Activated naive CD4-positive, alpha-beta T cell treated with anti-CD3 and anti-CD28 coated beads for 36 hours (primary cell): ENCODE measurements at regions not wholly inside any gene's neighbourhood (a gene's known extent, or its start where the extent isn't known, plus 50 kb on each side); places are given as distances from the start of the nearest gene placed in this dataset.

Experiments
- CTCF ChIA-PET: fragments of 350-600 bp; sonication (Branson Sonifier 250); formaldehyde crosslinking; loops from one replicate; lab custom pipeline; 2021; ENCODE audit warnings: antibody characterized with exemption; lab: Charles Lee
- DNase-seq: peaks from one replicate; pipeline ENCODE4 v3.0.0-alpha.2; 2020
- H3K27ac Mint-ChIP-seq: one replicate; pipeline ENCODE4 v1.8.0; 2021; ENCODE audit warnings: mild to moderate bottlenecking, mixed read lengths
- H3K27me3 Mint-ChIP-seq: one replicate; pipeline ENCODE4 v1.8.0; 2021; ENCODE audit warnings: low read depth, mixed read lengths
- H3K36me3 Mint-ChIP-seq: one replicate; pipeline ENCODE4 v1.8.0; 2021; ENCODE audit warnings: low read depth, mixed read lengths
- H3K4me1 Mint-ChIP-seq: one replicate; pipeline ENCODE4 v1.8.0; 2021; ENCODE audit warnings: low read depth, mixed read lengths
- H3K4me3 Mint-ChIP-seq: one replicate; pipeline ENCODE4 v1.8.0; 2021; ENCODE audit warnings: mild to moderate bottlenecking, moderate library complexity, mixed read lengths
- H3K9me3 Mint-ChIP-seq: one replicate; pipeline ENCODE4 v1.8.0; 2021; ENCODE audit warnings: mixed read lengths
- intact Hi-C: fragments of 100-400 bp; cut with micrococcal nuclease; formaldehyde crosslinking; loops from one replicate; pipeline ENCODE4 v1.15.1; 2023

GRCh38 chr5:167967494-167968177, 323.8 kb upstream of the WWC1 start:
- Mint-ChIP-seq H3K4me3 (no peak overlapping the region), H3K27me3 (no peaks in the 10 kb centered on the region), H3K4me1 (no peaks in the 10 kb centered on the region), H3K27ac (no peak overlapping the region), H3K36me3 (peaks cover 1% of the 10 kb centered on the region), H3K9me3 (no peaks in the 10 kb centered on the region)
- DNase-seq: no peak
- CTCF ChIA-PET: no interaction called here
- intact Hi-C loops: no loop called here

- Mint-ChIP-seq H3K36me3 (peaks cover 1% of the 10 kb centered on the region), H3K27me3 (peaks cover 4% of the 10 kb centered on the region), H3K4me1 (no peaks in the 10 kb centered on the region), H3K9me3 (peaks cover 2% of the 10 kb centered on the region), H3K27ac (no peak overlapping the region), H3K4me3 (no peak overlapping the region)
- intact Hi-C loops: no loop called here
- CTCF ChIA-PET: no interaction called here
- DNase-seq: no peak
Observed at GRCh38 chr5:167968837-167969236, 322.6 kb upstream of the WWC1 start.

DNA sequence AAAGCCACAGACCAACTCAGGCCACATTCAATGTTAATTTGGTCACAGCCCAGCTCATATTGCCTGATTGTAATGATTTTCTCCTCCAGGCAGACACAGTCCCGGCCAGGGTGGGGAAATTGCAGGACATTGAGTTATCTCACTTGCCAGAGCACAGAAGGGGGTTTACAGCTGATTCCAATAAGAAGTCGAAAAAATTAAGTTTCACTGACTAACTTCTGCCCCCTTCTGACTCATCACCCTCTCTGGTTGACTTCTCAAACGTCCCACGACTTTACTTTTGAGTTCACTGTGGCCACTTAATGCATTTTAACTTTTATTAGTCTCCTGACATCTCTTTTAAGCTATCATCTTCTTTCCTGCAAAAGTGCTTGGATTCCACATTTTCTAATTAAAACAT, 321.4 kb upstream of the WWC1 start:
- CTCF ChIA-PET: no interaction called here
- peaks cover 2% of the 10 kb centered on the region for H3K9me3 Mint-ChIP-seq
- H3K27ac Mint-ChIP-seq: no peak overlapping the region
- no peak for DNase-seq
- peaks cover 4% of the 10 kb centered on the region for H3K27me3 Mint-ChIP-seq
- no peaks in the 10 kb centered on the region for H3K4me1 Mint-ChIP-seq
- peaks cover 1% of the 10 kb centered on the region for H3K36me3 Mint-ChIP-seq
- H3K4me3 Mint-ChIP-seq: no peak overlapping the region
- intact Hi-C loops: no loop called here

- no peak overlapping the region for H3K27ac Mint-ChIP-seq
- CTCF ChIA-PET: interaction anchor here (0.7 kb wide), 1 partner anchor 165 kb away, joined by 6 read pairs; no protein-coding TSS in a partner anchor
- DNase-seq: no peak
- peaks cover 1% of the 10 kb centered on the region for H3K36me3 Mint-ChIP-seq
- peaks cover 4% of the 10 kb centered on the region for H3K27me3 Mint-ChIP-seq
- H3K4me3 Mint-ChIP-seq: no peak overlapping the region
- H3K4me1 Mint-ChIP-seq: no peaks in the 10 kb centered on the region
- intact Hi-C loops: no loop called here
- H3K9me3 Mint-ChIP-seq: peaks cover 2% of the 10 kb centered on the region
Observed at GRCh38 chr5:167971706-167972105, 319.7 kb upstream of the WWC1 start.

DNA sequence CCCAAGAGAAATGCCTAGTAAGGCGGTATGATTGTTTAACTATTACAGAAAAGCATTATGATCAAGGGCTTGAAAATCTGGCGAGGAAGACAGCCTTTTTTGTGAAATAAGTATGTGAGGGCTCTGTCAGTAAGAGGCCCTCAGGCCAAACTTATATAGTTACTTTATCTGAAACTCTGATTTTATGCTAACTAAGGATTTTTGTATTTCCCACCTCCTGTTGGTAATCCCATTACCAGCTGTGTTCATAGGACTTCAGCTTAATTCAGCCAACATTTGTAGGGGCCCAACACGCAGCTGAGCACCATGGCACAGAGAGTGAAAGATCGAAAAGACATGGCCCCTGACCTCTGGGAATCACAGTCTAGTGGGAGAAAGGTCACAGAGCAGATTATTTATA, 318.3 kb upstream of the WWC1 start:
- H3K27me3 Mint-ChIP-seq: peaks cover 7% of the 10 kb centered on the region
- intact Hi-C loops: no loop called here
- peaks cover 1% of the 10 kb centered on the region for H3K36me3 Mint-ChIP-seq
- no peak for DNase-seq
- no peak overlapping the region for H3K27ac Mint-ChIP-seq
- CTCF ChIA-PET: no interaction called here
- H3K9me3 Mint-ChIP-seq: peaks cover 2% of the 10 kb centered on the region
- no peaks in the 10 kb centered on the region for H3K4me1 Mint-ChIP-seq
- no peak overlapping the region for H3K4me3 Mint-ChIP-seq

GRCh38 chr5:167984951-167985350, 306.5 kb upstream of the WWC1 start:
- Mint-ChIP-seq H3K27me3 (peaks cover 5% of the 10 kb centered on the region), H3K4me1 (no peaks in the 10 kb centered on the region), H3K9me3 (peaks cover 3% of the 10 kb centered on the region), H3K4me3 (no peak overlapping the region), H3K36me3 (peaks cover 2% of the 10 kb centered on the region), H3K27ac (no peak overlapping the region)
- DNase-seq: no peak
- CTCF ChIA-PET: no interaction called here
- intact Hi-C loops: no loop called here

DNA sequence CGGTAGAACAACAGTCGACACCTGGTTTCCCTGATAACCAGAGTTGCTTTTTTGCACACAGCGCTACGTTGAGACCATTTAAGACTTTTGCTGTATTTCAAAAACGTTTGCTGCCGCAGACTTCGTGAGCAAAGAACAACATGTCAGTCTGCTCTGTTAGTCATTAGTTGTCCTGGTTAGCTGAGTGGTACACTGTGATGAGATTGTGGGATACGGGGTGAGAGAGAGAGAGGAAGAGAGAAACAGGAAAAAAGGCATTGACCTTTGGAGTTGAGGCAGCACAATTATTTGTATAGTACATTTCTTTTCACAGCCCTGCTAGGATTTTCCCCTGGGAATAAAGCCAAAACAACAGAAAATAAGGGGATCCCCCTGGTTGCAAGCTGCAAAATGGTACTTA, 306.1 kb upstream of the WWC1 start:
- H3K27me3 Mint-ChIP-seq: peaks cover 5% of the 10 kb centered on the region
- intact Hi-C loops: no loop called here
- CTCF ChIA-PET: no interaction called here

GRCh38 chr5:167987490-167988280, 303.8 kb upstream of the WWC1 start:
- DNase-seq: no peak
- CTCF ChIA-PET: no interaction called here
- Mint-ChIP-seq H3K36me3 (no peaks in the 10 kb centered on the region), H3K9me3 (no peaks in the 10 kb centered on the region), H3K4me1 (no peaks in the 10 kb centered on the region), H3K27me3 (peaks cover 5% of the 10 kb centered on the region), H3K4me3 (no peak overlapping the region), H3K27ac (no peak overlapping the region)
- intact Hi-C loops: no loop called here

More for the DNA sequence above, 306.1 kb upstream of the WWC1 start:
- Mint-ChIP-seq H3K27ac (no peak overlapping the region), H3K4me1 (no peaks in the 10 kb centered on the region), H3K4me3 (no peak overlapping the region), H3K36me3 (peaks cover 2% of the 10 kb centered on the region), H3K9me3 (peaks cover 3% of the 10 kb centered on the region)
- DNase-seq: no peak

DNA sequence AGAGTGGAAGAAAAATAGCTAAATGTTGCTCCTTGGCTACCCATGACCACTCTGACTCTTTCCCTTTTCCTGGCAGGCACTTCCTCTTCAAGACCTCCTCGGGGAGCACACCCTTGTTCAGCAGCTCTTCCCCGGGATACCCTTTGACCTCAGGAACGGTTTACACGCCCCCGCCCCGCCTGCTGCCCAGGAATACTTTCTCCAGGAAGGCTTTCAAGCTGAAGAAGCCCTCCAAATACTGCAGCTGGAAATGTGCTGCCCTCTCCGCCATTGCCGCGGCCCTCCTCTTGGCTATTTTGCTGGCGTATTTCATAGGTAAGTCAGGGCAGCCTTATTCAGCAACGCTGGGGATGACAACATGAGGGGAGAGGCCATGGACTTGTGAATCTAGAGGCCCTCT, 298.6 kb upstream of the WWC1 start:
- intact Hi-C loops: no loop called here
- no peaks in the 10 kb centered on the region for H3K4me1 Mint-ChIP-seq
- H3K36me3 Mint-ChIP-seq: no peaks in the 10 kb centered on the region
- CTCF ChIA-PET: no interaction called here
- H3K9me3 Mint-ChIP-seq: no peaks in the 10 kb centered on the region
- no peak for DNase-seq
- H3K27me3 Mint-ChIP-seq: peaks cover 5% of the 10 kb centered on the region
- H3K27ac Mint-ChIP-seq: no peak overlapping the region
- H3K4me3 Mint-ChIP-seq: no peak overlapping the region

- H3K4me1 Mint-ChIP-seq: no peaks in the 10 kb centered on the region
- DNase-seq: no peak
- peaks cover 5% of the 10 kb centered on the region for H3K27me3 Mint-ChIP-seq
- intact Hi-C loops: no loop called here
- no peaks in the 10 kb centered on the region for H3K36me3 Mint-ChIP-seq
- H3K4me3 Mint-ChIP-seq: no peak overlapping the region
- H3K9me3 Mint-ChIP-seq: no peaks in the 10 kb centered on the region
- CTCF ChIA-PET: no interaction called here
- H3K27ac Mint-ChIP-seq: no peak overlapping the region
Observed at GRCh38 chr5:167993771-167994170, 297.7 kb upstream of the WWC1 start.

DNA sequence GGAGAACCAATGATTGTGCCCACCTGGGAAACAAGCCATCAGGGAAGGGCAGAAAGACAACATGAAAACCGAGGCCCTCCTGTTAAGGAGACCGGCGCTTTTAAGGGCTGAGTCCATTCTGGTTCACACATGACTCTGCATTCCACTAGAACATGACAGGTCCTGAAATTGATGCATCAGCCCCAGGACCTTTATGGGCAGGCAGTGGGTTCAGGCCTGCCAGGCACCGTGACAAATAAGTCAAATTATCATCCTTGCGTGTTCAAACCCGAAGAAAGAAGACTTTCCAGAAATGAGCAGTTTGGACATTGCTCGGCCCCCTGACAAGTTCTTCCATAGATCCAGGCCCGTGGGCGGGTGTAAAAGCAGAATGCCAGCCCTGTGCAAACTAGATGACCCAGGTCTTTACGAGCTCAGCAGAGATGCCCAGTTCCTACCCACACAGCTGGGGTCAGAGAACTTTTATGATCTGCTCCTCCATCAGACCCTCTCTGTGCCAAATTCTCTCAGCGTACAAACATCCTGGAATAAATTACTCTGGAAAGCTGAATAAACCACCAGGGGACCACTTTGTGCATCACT, 295.5 kb upstream of the WWC1 start:
- Mint-ChIP-seq H3K27ac (no peak overlapping the region), H3K4me3 (no peak overlapping the region), H3K36me3 (no peaks in the 10 kb centered on the region), H3K4me1 (no peaks in the 10 kb centered on the region), H3K9me3 (no peaks in the 10 kb centered on the region), H3K27me3 (no peaks in the 10 kb centered on the region)
- no peak for DNase-seq
- intact Hi-C loops: no loop called here
- CTCF ChIA-PET: no interaction called here

- no peak overlapping the region for H3K27ac Mint-ChIP-seq
- intact Hi-C loops: no loop called here
- H3K27me3 Mint-ChIP-seq: no peaks in the 10 kb centered on the region
- H3K4me3 Mint-ChIP-seq: no peak overlapping the region
- no peak for DNase-seq
- H3K9me3 Mint-ChIP-seq: no peaks in the 10 kb centered on the region
- H3K36me3 Mint-ChIP-seq: no peaks in the 10 kb centered on the region
- no peaks in the 10 kb centered on the region for H3K4me1 Mint-ChIP-seq
- CTCF ChIA-PET: no interaction called here
Observed at GRCh38 chr5:167998148-167998767, 293.2 kb upstream of the WWC1 start.
